H1 (cell line): ENCODE measurements at regions not wholly inside any gene's neighbourhood (a gene's known extent, or its start where the extent isn't known, plus 50 kb on each side); places are given as distances from the start of the nearest gene placed in this dataset.

ENCODE experiments used
- E2F6 ChIP-seq: IDR thresholded peaks from 2 replicates; pipeline ENCODE4 v1.6.1; 2012; ENCODE audit warnings: inconsistent platforms
- MAFK ChIP-seq: IDR thresholded peaks from 2 replicates; pipeline ENCODE4 v1.6.1; 2012; ENCODE audit warnings: low read depth, mild to moderate bottlenecking, improper control_type of control experiment, low read length

DNA sequence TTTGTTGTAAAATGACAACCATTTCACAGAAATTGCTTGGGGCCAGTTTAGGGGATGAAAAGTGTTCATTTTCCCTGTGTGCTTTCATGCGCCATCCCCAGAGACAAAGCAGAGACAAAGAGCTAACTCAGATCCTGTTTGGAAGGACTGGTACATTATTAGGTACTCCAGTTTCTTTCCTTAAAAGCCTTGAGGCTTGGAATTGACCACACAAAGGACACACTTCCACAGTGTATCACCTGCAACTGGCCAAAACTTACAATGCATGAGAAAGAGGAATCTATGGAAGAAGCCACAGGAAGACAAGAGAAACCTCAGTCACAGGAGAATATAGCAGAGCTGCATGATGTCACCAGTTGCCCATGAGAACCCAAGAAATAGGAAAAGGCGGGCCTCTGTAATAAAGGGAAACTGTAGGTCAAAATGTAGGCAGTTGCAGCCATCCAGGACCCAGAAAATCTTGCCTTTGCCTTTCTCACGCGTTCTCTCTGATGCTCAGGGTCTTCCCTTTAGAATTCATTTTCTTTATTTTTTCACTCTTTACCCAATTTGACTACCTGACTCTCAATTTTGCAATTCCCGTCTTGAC is 339.0 kb downstream of the RMST start (continued):
- TF ChIP-seq MAFK: no peak
- no peak for TF ChIP-seq E2F6
